ENCODE measurements at regions not wholly inside any gene's neighbourhood (a gene's known extent, or its start where the extent isn't known, plus 50 kb on each side); places are given as distances from the start of the nearest gene placed in this dataset.

GRCh38 chr4:18844726-18845125 is 823.2 kb upstream of the LCORL start:
- Histone ChIP-seq H3K27ac (ENCODE audit: insufficient read depth, low read depth, low read length) (no peak overlapping the region), H2AFZ (ENCODE audit: low read depth, low read length) (no peak overlapping the region), H3K4me2 (ENCODE audit: insufficient read depth, low read length) (no peak overlapping the region), H3K9ac (replicated peaks; ENCODE audit: extremely low read depth, insufficient read depth, low read length) (no peak overlapping the region), H3K79me2 (ENCODE audit: control insufficient read depth, insufficient read depth, low read length) (no peaks in the 10 kb centered on the region), H3K9me3 (replicated peaks; ENCODE audit: control insufficient read depth, insufficient read depth, low read length) (no peaks in the 10 kb centered on the region), H3K4me3 (replicated peaks in 1 of 3; ENCODE audit: insufficient read depth in 1 of 3, low read depth in 1 of 3, low read length in 3 of 3) (no peak overlapping the region), H3K4me1 (ENCODE audit: control insufficient read depth, extremely low read depth, insufficient read depth, low read length) (no peaks in the 10 kb centered on the region), H3K27me3 (ENCODE audit: control insufficient read depth in 2 of 2, insufficient read depth in 2 of 2, low read length in 2 of 2) (no peaks in the 10 kb centered on the region), H3K36me3 (ENCODE audit: control insufficient read depth in 2 of 2, extremely low read depth in 1 of 2, insufficient read depth in 2 of 2, low read length in 2 of 2) (no peaks in the 10 kb centered on the region), H4K20me1 (replicated peaks; ENCODE audit: control insufficient read depth, extremely low read depth, insufficient read depth, low read length) (no peaks in the 10 kb centered on the region), H3K9me1 (replicated peaks; ENCODE audit: control insufficient read depth, extremely low read depth, insufficient read depth, low read length) (no peaks in the 10 kb centered on the region)
- dilution Hi-C loops (cut with MboI; ENCODE audit: extremely low pct_ligation_motif_present, low sequenced_read_pairs) (no loop called here), intact Hi-C loops (cut with micrococcal nuclease) (no loop called here)
- DNase-seq (ENCODE audit: low read depth, low spot score) (no peak), FAIRE-seq (no peak)
- no peak for TF ChIP-seq MYC (IDR thresholded peaks at IDR 0.05; ENCODE audit: low read depth, low read length)
- TF ChIP-seq EZH2 (IDR thresholded peaks at IDR 0.05; ENCODE audit: borderline replicate concordance, low read depth, low read length, severe bottlenecking), result no peak
- TF ChIP-seq POLR2A (IDR thresholded peaks at IDR 0.05; ENCODE audit: low read depth, low read length), result no peak
- TF ChIP-seq FOS (IDR thresholded peaks at IDR 0.05; ENCODE audit: borderline replicate concordance, insufficient read depth, low read length), result no peak
- no peak for TF ChIP-seq JUN (IDR thresholded peaks at IDR 0.05; ENCODE audit: borderline replicate concordance, insufficient read depth, insufficient read length, low read depth)
- no peak for TF ChIP-seq MAX (IDR thresholded peaks at IDR 0.05; ENCODE audit: insufficient read depth, insufficient read length)
- no peak for TF ChIP-seq POLR2AphosphoS5 (IDR thresholded peaks at IDR 0.05; ENCODE audit: insufficient read depth, low read depth, low read length)
- TF ChIP-seq GATA2 (IDR thresholded peaks at IDR 0.05; ENCODE audit: insufficient read depth, insufficient read length, low read depth, low read length), result no peak
- no peak for TF ChIP-seq CTCF (IDR thresholded peaks at IDR 0.05; ENCODE audit: extremely low read depth in 1 of 2, insufficient read depth in 1 of 2, low read depth in 1 of 2, low read length in 2 of 2)
- CTCF ChIA-PET, result interaction anchor here (0.6 to 1.4 kb wide), 2 partner anchors 9 to 192 kb away, joined by 3 to 4 read pairs; no protein-coding TSS in a partner anchor
- no TSS peak for BruUV-seq (replicated peaks)
- POLR2A ChIA-PET, result no interaction called here

Data from endothelial cell of umbilical vein (primary cell).